ENCODE measurements at regions not wholly inside any gene's neighbourhood (a gene's known extent, or its start where the extent isn't known, plus 50 kb on each side); places are given as distances from the start of the nearest gene placed in this dataset.

- Mint-ChIP-seq H3K4me1 (no peaks in the 10 kb centered on the region), H3K27me3 (no peaks in the 10 kb centered on the region), H3K36me3 (ENCODE audit: low read depth) (no peaks in the 10 kb centered on the region), H3K9me3 (no peaks in the 10 kb centered on the region), H3K4me3 (no peak overlapping the region), H3K27ac (no peak overlapping the region)
- DNase-seq = no peak
- ChIA-PET CTCF (no interaction called here), POLR2A (no interaction called here)
Measured at GRCh38 chr1:18008081-18008480, 99.5 kb upstream of the IGSF21 start.

GRCh38 chr1:18009055-18009454 lies 98.5 kb upstream of the IGSF21 start:
- Mint-ChIP-seq H3K4me3 (no peak overlapping the region), H3K9me3 (no peaks in the 10 kb centered on the region), H3K4me1 (no peaks in the 10 kb centered on the region), H3K27ac (no peak overlapping the region), H3K27me3 (no peaks in the 10 kb centered on the region), H3K36me3 (ENCODE audit: low read depth) (no peaks in the 10 kb centered on the region)
- POLR2A ChIA-PET = no interaction called here
- CTCF ChIA-PET = no interaction called here
- DNase-seq = no peak

DNA sequence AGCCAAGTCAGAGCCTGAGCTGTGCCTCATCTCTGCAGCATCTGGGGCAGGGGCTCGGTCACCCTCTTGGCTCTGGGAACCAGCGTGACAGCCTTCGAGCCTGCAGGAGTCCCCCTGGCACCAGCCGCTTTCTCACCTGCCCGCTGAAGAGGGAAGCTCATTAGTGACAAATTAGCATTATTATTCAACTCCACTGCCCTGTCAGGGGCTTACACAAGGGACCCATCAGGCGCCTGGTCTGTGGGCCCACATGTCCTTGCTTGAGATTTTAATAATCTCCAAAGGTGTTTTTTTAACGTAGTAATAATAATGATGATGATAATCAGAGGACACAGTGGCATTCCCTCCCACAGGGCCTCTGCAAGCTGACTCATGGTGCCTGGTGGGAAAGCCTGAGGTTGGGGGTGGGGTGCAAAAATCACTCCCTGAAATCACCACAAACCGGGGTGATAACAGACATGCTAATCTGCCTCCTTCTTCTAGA lies 98.1 kb upstream of the IGSF21 start:
- no peak for DNase-seq
- Mint-ChIP-seq H3K4me1 (no peaks in the 10 kb centered on the region), H3K36me3 (ENCODE audit: low read depth) (no peaks in the 10 kb centered on the region), H3K4me3 (no peak overlapping the region), H3K27me3 (no peaks in the 10 kb centered on the region), H3K9me3 (no peaks in the 10 kb centered on the region), H3K27ac (no peak overlapping the region)
- ChIA-PET POLR2A (no interaction called here), CTCF (no interaction called here)

DNA sequence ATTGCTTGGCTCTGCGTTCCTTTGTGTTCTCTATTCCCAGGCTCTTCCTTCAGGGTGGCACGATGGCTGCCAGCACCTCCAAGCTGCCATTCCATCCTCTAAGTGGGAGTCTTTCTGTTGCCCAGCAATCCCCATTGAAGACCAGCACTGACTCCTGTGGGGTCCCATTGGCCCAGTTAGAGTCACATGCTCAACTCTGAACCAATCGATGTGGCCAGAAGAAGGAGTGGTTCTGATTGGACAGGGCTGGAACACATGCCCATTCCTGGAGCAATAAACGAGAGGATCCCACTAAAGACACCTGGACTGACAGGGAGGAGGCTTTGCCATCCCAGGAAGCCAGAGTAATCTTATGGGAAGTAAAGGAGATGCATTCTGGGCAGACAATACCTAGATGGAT lies 97.2 kb upstream of the IGSF21 start:
- no peaks in the 10 kb centered on the region for H3K9me3 Mint-ChIP-seq
- ChIA-PET CTCF (no interaction called here), POLR2A (no interaction called here)
- no peak overlapping the region for H3K27ac Mint-ChIP-seq
- no peaks in the 10 kb centered on the region for H3K36me3 Mint-ChIP-seq (ENCODE audit: low read depth)
- H3K4me1 Mint-ChIP-seq = no peaks in the 10 kb centered on the region
- DNase-seq = no peak
- H3K4me3 Mint-ChIP-seq = no peak overlapping the region
- H3K27me3 Mint-ChIP-seq = no peaks in the 10 kb centered on the region

DNA sequence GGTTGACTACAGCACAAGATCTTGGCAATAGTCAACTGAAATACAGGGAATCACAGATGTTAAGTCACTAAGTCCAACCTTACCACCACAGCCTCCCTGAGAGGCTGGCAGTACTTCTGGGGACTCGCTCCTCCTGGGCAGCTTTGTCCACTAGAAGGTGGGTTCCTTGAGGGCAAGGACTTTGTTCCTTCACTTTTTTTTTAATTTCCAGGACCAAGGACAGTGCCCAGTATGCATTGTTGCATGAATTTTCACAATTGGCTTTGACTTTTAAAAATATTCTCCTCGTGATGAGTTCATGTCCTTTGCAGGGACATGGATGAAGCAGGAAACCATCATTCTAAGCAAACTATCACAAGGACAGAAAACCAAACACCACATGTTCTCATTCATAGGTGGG lies 96.7 kb upstream of the IGSF21 start:
- no peak for DNase-seq
- H3K27me3 Mint-ChIP-seq = no peaks in the 10 kb centered on the region
- no peaks in the 10 kb centered on the region for H3K36me3 Mint-ChIP-seq (ENCODE audit: low read depth)
- CTCF ChIA-PET = no interaction called here
- no peaks in the 10 kb centered on the region for H3K9me3 Mint-ChIP-seq
- H3K27ac Mint-ChIP-seq = no peak overlapping the region
- no peaks in the 10 kb centered on the region for H3K4me1 Mint-ChIP-seq
- POLR2A ChIA-PET = no interaction called here
- no peak overlapping the region for H3K4me3 Mint-ChIP-seq

DNA sequence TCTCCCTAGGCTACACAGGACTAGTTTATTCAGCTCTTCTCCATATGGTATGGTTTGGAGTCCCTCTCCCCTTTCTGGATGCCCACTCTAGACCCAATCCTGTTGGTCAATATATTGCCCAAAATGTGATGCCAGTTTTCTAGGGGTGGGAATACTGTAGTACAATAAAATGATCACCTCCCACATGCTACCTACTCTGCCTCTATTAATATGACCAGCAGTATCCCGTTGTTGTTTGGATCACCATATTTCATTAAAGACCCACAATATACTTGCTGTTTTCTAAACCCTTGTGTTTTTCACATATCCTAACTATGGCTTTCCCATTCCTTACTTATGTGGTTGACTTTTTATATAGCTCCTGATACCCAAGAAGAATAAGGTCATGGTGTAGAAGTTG lies 95.9 kb upstream of the IGSF21 start:
- no peak overlapping the region for H3K4me3 Mint-ChIP-seq
- H3K27ac Mint-ChIP-seq = no peak overlapping the region
- no peaks in the 10 kb centered on the region for H3K36me3 Mint-ChIP-seq (ENCODE audit: low read depth)
- CTCF ChIA-PET = no interaction called here
- H3K27me3 Mint-ChIP-seq = no peaks in the 10 kb centered on the region
- POLR2A ChIA-PET = no interaction called here
- H3K9me3 Mint-ChIP-seq = no peaks in the 10 kb centered on the region
- no peak for DNase-seq
- no peaks in the 10 kb centered on the region for H3K4me1 Mint-ChIP-seq

DNA sequence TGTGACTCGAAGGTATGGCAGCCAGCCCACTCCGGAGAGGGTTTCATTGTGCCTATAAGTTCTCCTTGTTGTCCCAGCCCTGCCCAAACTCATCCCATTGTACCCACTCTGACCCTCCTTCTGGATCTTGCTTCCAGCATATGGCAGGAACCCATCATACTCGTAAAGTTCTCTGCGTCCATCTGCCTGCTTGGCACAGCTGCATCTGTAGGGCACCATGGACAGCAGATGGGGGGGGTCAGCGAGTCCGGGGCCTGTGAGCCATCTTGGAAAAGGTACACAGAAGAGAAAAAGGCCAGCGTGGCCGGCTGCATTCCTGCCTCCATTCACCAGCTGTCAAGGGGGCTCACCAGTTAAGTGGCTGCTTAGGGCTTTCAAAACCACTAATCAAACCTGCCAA lies 94.9 kb upstream of the IGSF21 start:
- no peaks in the 10 kb centered on the region for H3K9me3 Mint-ChIP-seq
- H3K4me1 Mint-ChIP-seq = no peaks in the 10 kb centered on the region
- no peak overlapping the region for H3K27ac Mint-ChIP-seq
- H3K36me3 Mint-ChIP-seq (ENCODE audit: low read depth) = no peaks in the 10 kb centered on the region
- no peak overlapping the region for H3K4me3 Mint-ChIP-seq
- no peak for DNase-seq
- no peaks in the 10 kb centered on the region for H3K27me3 Mint-ChIP-seq
- ChIA-PET CTCF (interaction anchor here (0.7 kb wide), 1 partner anchor 78 kb away, joined by 3 read pairs; no protein-coding TSS in a partner anchor), POLR2A (no interaction called here)

GRCh38 chr1:18013216-18013615 lies 94.4 kb upstream of the IGSF21 start:
- POLR2A ChIA-PET = no interaction called here
- Mint-ChIP-seq H3K4me3 (no peak overlapping the region), H3K27ac (no peak overlapping the region), H3K36me3 (ENCODE audit: low read depth) (no peaks in the 10 kb centered on the region), H3K4me1 (no peaks in the 10 kb centered on the region), H3K9me3 (no peaks in the 10 kb centered on the region), H3K27me3 (no peaks in the 10 kb centered on the region)
- CTCF ChIA-PET = interaction anchor here (0.7 kb wide), 1 partner anchor 79 kb away, joined by 3 read pairs; no protein-coding TSS in a partner anchor
- no peak for DNase-seq

DNA sequence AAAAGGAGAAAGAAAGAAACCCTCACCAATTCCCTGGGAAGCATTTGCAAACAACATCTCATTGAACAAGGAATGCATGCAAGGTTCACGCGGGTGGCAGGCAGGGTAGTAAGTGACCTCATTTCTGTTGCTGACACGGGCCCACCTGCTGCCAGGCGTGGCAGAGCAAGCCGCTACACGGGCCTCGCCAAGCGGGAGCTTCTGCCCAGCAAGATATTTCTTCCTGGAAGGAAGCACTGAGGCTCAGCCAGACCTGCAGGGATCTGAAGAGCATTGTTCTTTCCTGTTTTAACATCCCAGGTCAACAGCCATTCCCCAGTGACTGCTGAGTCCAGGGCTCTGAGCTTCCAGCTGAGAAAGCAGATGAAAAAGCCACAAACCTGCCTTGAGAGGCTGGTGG lies 91.9 kb upstream of the IGSF21 start:
- Mint-ChIP-seq H3K27ac (no peak overlapping the region), H3K27me3 (no peaks in the 10 kb centered on the region), H3K4me1 (no peaks in the 10 kb centered on the region), H3K36me3 (ENCODE audit: low read depth) (no peaks in the 10 kb centered on the region), H3K4me3 (no peak overlapping the region), H3K9me3 (no peaks in the 10 kb centered on the region)
- CTCF ChIA-PET = no interaction called here
- DNase-seq = no peak
- POLR2A ChIA-PET = no interaction called here

DNA sequence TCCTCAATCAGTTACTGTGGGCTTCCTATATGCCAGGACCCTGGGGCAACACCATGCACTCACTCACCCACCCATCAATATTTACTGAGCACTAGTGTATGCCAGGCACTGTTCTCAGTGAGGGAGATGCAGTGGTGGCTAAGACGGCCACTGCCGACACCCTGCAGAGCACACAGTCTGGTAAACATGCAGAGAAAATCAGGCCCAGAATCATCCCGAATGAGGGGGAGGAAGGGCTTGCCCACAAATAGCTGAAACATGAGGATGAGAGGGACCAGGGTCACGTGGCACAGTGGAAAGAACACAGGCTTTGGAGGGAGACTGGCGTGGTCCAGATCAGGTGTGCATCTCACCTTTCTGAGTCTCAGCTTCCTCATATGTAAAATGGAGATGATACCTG lies 89.2 kb upstream of the IGSF21 start:
- no peak overlapping the region for H3K4me3 Mint-ChIP-seq
- H3K36me3 Mint-ChIP-seq (ENCODE audit: low read depth) = no peaks in the 10 kb centered on the region

GRCh38 chr1:18020021-18020817 lies 87.4 kb upstream of the IGSF21 start:
- no peak overlapping the region for H3K4me3 Mint-ChIP-seq
- no peaks in the 10 kb centered on the region for H3K27me3 Mint-ChIP-seq
- POLR2A ChIA-PET = no interaction called here
- no peak for DNase-seq
- no peaks in the 10 kb centered on the region for H3K9me3 Mint-ChIP-seq
- no peaks in the 10 kb centered on the region for H3K36me3 Mint-ChIP-seq (ENCODE audit: low read depth)
- CTCF ChIA-PET = no interaction called here
- H3K27ac Mint-ChIP-seq = no peak overlapping the region
- no peaks in the 10 kb centered on the region for H3K4me1 Mint-ChIP-seq

More for the DNA sequence above, 89.2 kb upstream of the IGSF21 start:
- CTCF ChIA-PET = no interaction called here
- Mint-ChIP-seq H3K27ac (no peak overlapping the region), H3K4me1 (no peaks in the 10 kb centered on the region), H3K27me3 (no peaks in the 10 kb centered on the region), H3K9me3 (no peaks in the 10 kb centered on the region)
- no peak for DNase-seq
- POLR2A ChIA-PET = no interaction called here

GRCh38 chr1:18021242-18021641 lies 86.4 kb upstream of the IGSF21 start:
- no peak overlapping the region for H3K27ac Mint-ChIP-seq
- no peaks in the 10 kb centered on the region for H3K4me1 Mint-ChIP-seq
- no peaks in the 10 kb centered on the region for H3K36me3 Mint-ChIP-seq (ENCODE audit: low read depth)
- no peak overlapping the region for H3K4me3 Mint-ChIP-seq
- no peak for DNase-seq
- POLR2A ChIA-PET = no interaction called here
- H3K9me3 Mint-ChIP-seq = no peaks in the 10 kb centered on the region
- H3K27me3 Mint-ChIP-seq = no peaks in the 10 kb centered on the region
- CTCF ChIA-PET = no interaction called here

- ChIA-PET CTCF (no interaction called here), POLR2A (no interaction called here)
- Mint-ChIP-seq H3K27ac (no peak overlapping the region), H3K36me3 (ENCODE audit: low read depth) (no peaks in the 10 kb centered on the region), H3K4me1 (no peaks in the 10 kb centered on the region), H3K27me3 (no peaks in the 10 kb centered on the region), H3K9me3 (no peaks in the 10 kb centered on the region), H3K4me3 (no peak overlapping the region)
- no peak for DNase-seq
Measured at GRCh38 chr1:18032172-18032859, 75.3 kb upstream of the IGSF21 start.

GRCh38 chr1:18035145-18035544 lies 72.5 kb upstream of the IGSF21 start:
- ChIA-PET POLR2A (no interaction called here), CTCF (no interaction called here)
- H3K27me3 Mint-ChIP-seq = no peaks in the 10 kb centered on the region
- peaks cover 2% of the 10 kb centered on the region for H3K4me1 Mint-ChIP-seq
- H3K9me3 Mint-ChIP-seq = no peaks in the 10 kb centered on the region
- H3K4me3 Mint-ChIP-seq = no peak overlapping the region
- no peaks in the 10 kb centered on the region for H3K36me3 Mint-ChIP-seq (ENCODE audit: low read depth)
- no peak for DNase-seq
- no peak overlapping the region for H3K27ac Mint-ChIP-seq
